ENCODE measurements at regions not wholly inside any gene's neighbourhood (a gene's known extent, or its start where the extent isn't known, plus 50 kb on each side); places are given as distances from the start of the nearest gene placed in this dataset.

- no peak for TF ChIP-seq CTCF (IDR thresholded peaks at IDR 0.05 in 2 of 3, conservative IDR thresholded peaks at IDR 0.05 in 1 of 3; ENCODE audit: borderline replicate concordance in 1 of 3, insufficient read depth in 1 of 3, low read depth in 2 of 3, low read length in 2 of 3)
- no peak for TF ChIP-seq ZNF274 (IDR thresholded peaks at IDR 0.05; ENCODE audit: low read depth, low read length)
- no peak for TF ChIP-seq SRF (IDR thresholded peaks at IDR 0.05; ENCODE audit: low read depth)
Observed at GRCh38 chr6:71509191-71510005, 220.8 kb downstream of the OGFRL1 start.

Measured in HCT116 (cell line).